Skeletal muscle satellite cell (primary cell): ENCODE measurements at regions not wholly inside any gene's neighbourhood (a gene's known extent, or its start where the extent isn't known, plus 50 kb on each side); places are given as distances from the start of the nearest gene placed in this dataset.

Source experiments
- H3K27me3 ChIP-seq: 2 replicates; pipeline ENCODE4 v1.7.0; 2013; ENCODE audit warnings: low read length; ENCODE audit not compliant: control insufficient read depth, insufficient read depth
- H3K36me3 ChIP-seq: 2 replicates; pipeline ENCODE4 v1.7.0; 2013; ENCODE audit warnings: mild to moderate bottlenecking, control low read depth, low read length; ENCODE audit not compliant: insufficient read depth
- H3K4me1 ChIP-seq: 2 replicates; pipeline ENCODE4 v1.7.0; 2013; ENCODE audit warnings: low read length; ENCODE audit not compliant: control insufficient read depth, insufficient read depth
- H3K4me2 ChIP-seq: 2 replicates; pipeline ENCODE4 v1.7.0; 2013; ENCODE audit warnings: mild to moderate bottlenecking, low read length
- H3K4me3 ChIP-seq: 2 replicates; pipeline ENCODE4 v1.7.0; 2013; ENCODE audit warnings: low read length
- H3K9ac ChIP-seq: 2 replicates; pipeline ENCODE4 v1.7.0; 2013; ENCODE audit warnings: mild to moderate bottlenecking, low read depth, low read length, moderate library complexity
- H3K9me3 ChIP-seq: replicated peaks from 2 replicates; pipeline ENCODE4 v1.7.0; 2013; ENCODE audit warnings: mild to moderate bottlenecking, control low read depth, low read length

DNA sequence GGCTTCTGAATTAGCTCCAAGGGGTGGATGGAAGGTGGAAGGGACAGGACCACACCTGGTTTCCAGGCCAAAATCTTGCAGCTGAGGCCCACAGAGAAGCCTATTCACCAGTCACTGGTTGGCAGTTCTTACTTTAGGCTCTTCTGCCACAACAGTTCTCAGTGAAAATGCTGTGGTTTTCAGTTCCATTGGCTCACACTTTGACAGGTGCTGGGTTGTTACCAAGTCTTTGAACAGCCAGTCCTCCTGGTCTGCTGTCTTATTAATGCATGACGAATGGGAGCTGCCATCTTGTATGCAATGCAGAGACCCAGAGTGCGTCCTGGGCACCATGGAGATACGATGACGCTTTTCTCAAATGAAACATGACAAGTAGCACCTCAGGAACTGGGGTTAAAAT lies 232.0 kb upstream of the ZBED5 start:
- Histone ChIP-seq H3K9ac (no peak overlapping the region), H3K9me3 (no peaks in the 10 kb centered on the region), H3K4me2 (no peak overlapping the region), H3K36me3 (no peaks in the 10 kb centered on the region), H3K4me3 (no peak overlapping the region), H3K27me3 (peaks cover 24% of the 10 kb centered on the region), H3K4me1 (no peaks in the 10 kb centered on the region)

DNA sequence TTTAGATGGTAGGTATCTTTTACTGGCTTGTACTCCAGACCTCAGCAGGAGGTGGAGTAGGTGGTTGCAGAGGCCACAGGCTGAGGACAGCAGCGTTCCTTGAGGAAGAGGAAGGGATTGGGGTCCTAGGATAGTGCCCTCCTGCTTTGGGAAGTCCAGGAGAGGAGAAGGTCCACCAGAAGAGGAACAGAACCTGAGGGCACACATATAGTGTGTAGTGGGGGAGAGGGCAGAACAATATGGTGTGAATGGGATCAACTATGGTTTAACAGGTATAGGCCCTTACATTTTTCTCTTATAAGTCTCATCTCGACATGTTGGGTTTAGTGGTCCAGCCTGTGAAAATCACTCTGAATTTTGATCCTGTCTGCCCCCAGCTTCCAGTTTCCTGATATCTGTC lies 229.1 kb upstream of the ZBED5 start:
- Histone ChIP-seq H3K4me2 (no peak overlapping the region), H3K27me3 (peaks cover 42% of the 10 kb centered on the region), H3K9me3 (no peaks in the 10 kb centered on the region), H3K36me3 (no peaks in the 10 kb centered on the region), H3K9ac (no peak overlapping the region), H3K4me1 (no peaks in the 10 kb centered on the region), H3K4me3 (no peak overlapping the region)

GRCh38 chr11:11085580-11085979 lies 227.7 kb upstream of the ZBED5 start:
- H3K4me2 ChIP-seq = no peak overlapping the region
- H3K4me3 ChIP-seq = no peak overlapping the region
- H3K36me3 ChIP-seq = no peaks in the 10 kb centered on the region
- H3K9me3 ChIP-seq = no peaks in the 10 kb centered on the region
- no peak overlapping the region for H3K9ac ChIP-seq
- H3K27me3 ChIP-seq = peaks cover 53% of the 10 kb centered on the region
- H3K4me1 ChIP-seq = no peaks in the 10 kb centered on the region

DNA sequence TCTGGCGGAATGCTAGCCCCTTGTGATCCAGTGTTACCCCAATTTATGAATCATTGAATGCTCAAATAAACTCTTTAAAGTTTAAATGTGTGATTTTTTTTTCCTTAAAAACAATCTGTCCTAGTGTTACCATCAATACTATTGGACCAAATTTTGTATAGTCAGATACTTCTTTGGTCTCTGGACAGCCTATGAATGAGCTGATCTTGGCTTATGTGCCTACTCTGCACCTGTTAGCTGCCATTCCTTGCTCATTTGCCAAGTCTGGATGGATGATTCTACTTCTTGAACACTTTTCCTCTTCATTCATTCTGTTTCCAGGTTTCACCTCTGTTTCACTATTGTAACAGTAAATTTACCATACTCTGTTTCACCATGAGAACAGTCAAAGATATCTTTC lies 226.5 kb upstream of the ZBED5 start:
- no peaks in the 10 kb centered on the region for H3K4me1 ChIP-seq

GRCh38 chr11:11083441-11083840 lies 225.6 kb upstream of the ZBED5 start:
- Histone ChIP-seq H3K4me3 (no peak overlapping the region), H3K4me1 (no peaks in the 10 kb centered on the region), H3K9me3 (no peaks in the 10 kb centered on the region), H3K27me3 (peaks cover 73% of the 10 kb centered on the region), H3K36me3 (no peaks in the 10 kb centered on the region), H3K9ac (no peak overlapping the region), H3K4me2 (no peak overlapping the region)

More for the DNA sequence above, 226.5 kb upstream of the ZBED5 start:
- no peak overlapping the region for H3K9ac ChIP-seq
- no peaks in the 10 kb centered on the region for H3K36me3 ChIP-seq
- H3K27me3 ChIP-seq = peaks cover 65% of the 10 kb centered on the region
- H3K4me3 ChIP-seq = no peak overlapping the region
- H3K9me3 ChIP-seq = no peaks in the 10 kb centered on the region
- H3K4me2 ChIP-seq = no peak overlapping the region

DNA sequence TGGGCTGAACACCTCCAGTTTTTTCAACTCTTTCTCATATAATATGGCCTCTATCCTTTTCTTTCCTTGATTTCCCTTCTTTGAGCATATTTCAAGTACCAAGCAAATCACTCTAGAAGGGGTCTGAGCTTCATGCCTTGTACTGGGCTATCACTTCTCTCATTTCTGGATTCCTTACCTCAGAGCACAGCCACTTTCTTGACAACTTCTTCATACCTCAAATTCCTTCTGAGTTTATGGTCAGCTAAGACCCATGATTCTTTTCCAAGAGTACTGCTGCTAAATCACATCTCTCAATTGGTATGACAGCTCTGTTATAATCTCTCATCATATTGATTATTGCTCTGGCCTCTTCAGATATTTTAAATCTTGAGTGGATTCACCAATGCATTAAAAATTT lies 224.8 kb upstream of the ZBED5 start:
- Histone ChIP-seq H3K27me3 (peaks cover 79% of the 10 kb centered on the region), H3K4me2 (no peak overlapping the region), H3K4me3 (no peak overlapping the region), H3K9me3 (no peaks in the 10 kb centered on the region), H3K9ac (no peak overlapping the region), H3K36me3 (no peaks in the 10 kb centered on the region), H3K4me1 (no peaks in the 10 kb centered on the region)

GRCh38 chr11:11081776-11082175 lies 223.9 kb upstream of the ZBED5 start:
- H3K9ac ChIP-seq = no peak overlapping the region
- no peaks in the 10 kb centered on the region for H3K4me1 ChIP-seq
- H3K4me2 ChIP-seq = no peak overlapping the region
- no peaks in the 10 kb centered on the region for H3K36me3 ChIP-seq
- H3K4me3 ChIP-seq = no peak overlapping the region
- H3K27me3 ChIP-seq = peaks cover 76% of the 10 kb centered on the region
- no peaks in the 10 kb centered on the region for H3K9me3 ChIP-seq

DNA sequence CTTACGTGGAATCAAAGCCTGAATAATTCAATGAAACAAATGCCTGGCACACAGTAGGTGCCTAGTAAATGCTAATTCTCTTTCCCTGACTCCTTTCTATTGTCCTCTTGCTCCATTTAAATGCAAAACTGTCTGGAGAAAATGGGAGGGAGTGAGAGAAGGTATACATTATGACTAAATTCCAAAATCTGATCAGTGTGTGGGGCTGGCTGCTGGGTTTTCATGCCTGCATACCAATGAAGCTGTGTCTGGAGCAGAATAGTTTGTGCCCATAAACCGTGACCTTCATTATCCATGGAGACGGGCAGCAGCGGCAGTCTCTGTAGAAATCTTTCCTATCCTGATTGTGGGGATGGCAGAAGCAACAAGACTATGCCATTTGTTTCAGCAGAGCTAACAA lies 223.4 kb upstream of the ZBED5 start:
- Histone ChIP-seq H3K4me1 (no peaks in the 10 kb centered on the region), H3K4me2 (no peak overlapping the region), H3K36me3 (no peaks in the 10 kb centered on the region), H3K9me3 (no peaks in the 10 kb centered on the region), H3K27me3 (peaks cover 74% of the 10 kb centered on the region), H3K4me3 (no peak overlapping the region), H3K9ac (no peak overlapping the region)

DNA sequence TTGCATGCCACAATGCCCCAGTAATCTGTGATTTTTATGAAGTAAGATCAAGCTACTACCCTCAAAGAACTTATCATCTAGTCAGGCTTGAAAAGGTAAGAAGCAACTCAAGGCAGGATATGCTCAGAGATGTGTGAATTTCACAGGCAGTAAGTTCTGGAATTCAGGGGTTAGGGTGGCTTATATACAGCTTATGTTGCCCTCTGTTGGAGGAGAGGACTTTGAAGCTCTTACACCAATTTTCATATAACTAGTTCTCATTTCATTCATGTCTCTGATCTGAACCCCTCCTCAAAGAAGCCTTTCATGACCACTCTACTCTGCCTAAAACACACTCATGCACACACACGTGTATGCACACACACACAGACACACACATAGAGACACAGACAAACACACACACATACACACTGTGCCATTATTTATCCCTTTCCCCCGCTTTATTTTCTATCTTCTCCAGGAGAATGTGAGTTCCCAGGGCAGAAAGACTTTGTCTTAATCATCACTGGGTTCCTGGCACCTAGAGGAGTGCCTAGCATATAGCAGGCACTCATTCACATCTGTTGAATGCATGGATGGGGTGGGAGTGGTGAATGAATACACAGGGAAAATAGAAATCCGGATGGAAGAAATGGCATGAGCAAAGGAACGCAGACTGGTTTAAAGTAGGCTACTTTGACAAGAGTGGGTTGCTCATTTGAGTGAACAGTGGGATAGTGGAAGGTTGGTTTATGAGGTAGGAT lies 220.7 kb upstream of the ZBED5 start:
- Histone ChIP-seq H3K4me1 (no peaks in the 10 kb centered on the region), H3K36me3 (no peaks in the 10 kb centered on the region), H3K9ac (no peak overlapping the region), H3K4me3 (no peak overlapping the region), H3K4me2 (no peak overlapping the region), H3K27me3 (peaks cover 82% of the 10 kb centered on the region), H3K9me3 (no peaks in the 10 kb centered on the region)

DNA sequence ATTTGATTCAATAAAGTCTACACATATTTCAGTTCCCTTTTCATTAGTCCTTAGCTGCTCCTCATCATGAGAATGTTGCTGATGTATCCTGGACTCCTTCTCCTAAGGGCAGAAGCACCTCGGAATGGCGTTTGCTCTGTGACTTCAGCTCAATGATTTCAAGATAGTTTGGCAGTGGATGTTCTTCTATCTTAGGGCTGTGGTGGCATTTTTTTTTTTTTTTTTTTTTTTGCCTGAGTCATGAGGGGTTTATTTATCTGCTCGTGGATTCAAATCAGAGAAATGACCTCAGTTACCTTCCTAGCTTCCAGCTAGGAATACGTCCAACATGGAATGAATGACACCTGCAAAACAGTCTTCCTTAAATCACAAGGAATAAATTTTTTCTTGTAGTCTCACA lies 220.0 kb upstream of the ZBED5 start:
- H3K9ac ChIP-seq = no peak overlapping the region
- H3K4me3 ChIP-seq = no peak overlapping the region
- H3K27me3 ChIP-seq = peaks cover 82% of the 10 kb centered on the region
- no peaks in the 10 kb centered on the region for H3K36me3 ChIP-seq
- no peaks in the 10 kb centered on the region for H3K9me3 ChIP-seq
- no peak overlapping the region for H3K4me2 ChIP-seq
- H3K4me1 ChIP-seq = no peaks in the 10 kb centered on the region

- Histone ChIP-seq H3K36me3 (no peaks in the 10 kb centered on the region), H3K4me2 (no peak overlapping the region), H3K4me1 (no peaks in the 10 kb centered on the region), H3K4me3 (no peak overlapping the region), H3K9ac (no peak overlapping the region), H3K27me3 (peaks cover 80% of the 10 kb centered on the region), H3K9me3 (no peaks in the 10 kb centered on the region)
Observed at GRCh38 chr11:11076879-11077278, 219.0 kb upstream of the ZBED5 start.

GRCh38 chr11:11076276-11076675 lies 218.4 kb upstream of the ZBED5 start:
- H3K27me3 ChIP-seq = peaks cover 80% of the 10 kb centered on the region
- H3K9ac ChIP-seq = no peak overlapping the region

More at GRCh38 chr11:11076276-11076675, 218.4 kb upstream of the ZBED5 start:
- H3K4me2 ChIP-seq = no peak overlapping the region
- no peaks in the 10 kb centered on the region for H3K36me3 ChIP-seq
- no peaks in the 10 kb centered on the region for H3K4me1 ChIP-seq
- no peaks in the 10 kb centered on the region for H3K9me3 ChIP-seq
- no peak overlapping the region for H3K4me3 ChIP-seq
